ENCODE measurements at regions not wholly inside any gene's neighbourhood (a gene's known extent, or its start where the extent isn't known, plus 50 kb on each side); places are given as distances from the start of the nearest gene placed in this dataset.

DNA sequence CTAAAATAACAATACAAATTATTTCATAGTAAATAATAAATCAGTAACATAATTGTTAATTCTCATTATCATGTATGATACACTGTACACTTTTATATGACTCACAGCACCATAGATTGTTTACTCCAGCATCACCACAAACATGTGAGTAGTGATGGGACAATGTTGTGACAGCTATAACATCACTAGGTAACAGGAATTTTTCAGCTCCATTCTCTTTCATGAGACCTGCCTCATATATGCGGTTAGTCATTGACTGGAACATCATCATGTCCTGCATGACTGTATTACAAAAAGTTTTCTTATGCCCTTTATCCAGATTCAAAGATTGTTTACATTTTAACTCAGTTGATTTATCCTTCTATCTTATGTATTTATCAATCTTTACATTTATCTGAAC is 1530.0 kb downstream of the PCDH18 start:
- ATAC-seq (no peak), DNase-seq (no peak)
- no peaks in the 10 kb centered on the region for H3K4me1 ChIP-seq
- no peaks in the 10 kb centered on the region for H3K9me3 ChIP-seq
- no peak for TF ChIP-seq POLR2A (IDR thresholded peaks at IDR 0.05)
- TF ChIP-seq, protein P1, sequence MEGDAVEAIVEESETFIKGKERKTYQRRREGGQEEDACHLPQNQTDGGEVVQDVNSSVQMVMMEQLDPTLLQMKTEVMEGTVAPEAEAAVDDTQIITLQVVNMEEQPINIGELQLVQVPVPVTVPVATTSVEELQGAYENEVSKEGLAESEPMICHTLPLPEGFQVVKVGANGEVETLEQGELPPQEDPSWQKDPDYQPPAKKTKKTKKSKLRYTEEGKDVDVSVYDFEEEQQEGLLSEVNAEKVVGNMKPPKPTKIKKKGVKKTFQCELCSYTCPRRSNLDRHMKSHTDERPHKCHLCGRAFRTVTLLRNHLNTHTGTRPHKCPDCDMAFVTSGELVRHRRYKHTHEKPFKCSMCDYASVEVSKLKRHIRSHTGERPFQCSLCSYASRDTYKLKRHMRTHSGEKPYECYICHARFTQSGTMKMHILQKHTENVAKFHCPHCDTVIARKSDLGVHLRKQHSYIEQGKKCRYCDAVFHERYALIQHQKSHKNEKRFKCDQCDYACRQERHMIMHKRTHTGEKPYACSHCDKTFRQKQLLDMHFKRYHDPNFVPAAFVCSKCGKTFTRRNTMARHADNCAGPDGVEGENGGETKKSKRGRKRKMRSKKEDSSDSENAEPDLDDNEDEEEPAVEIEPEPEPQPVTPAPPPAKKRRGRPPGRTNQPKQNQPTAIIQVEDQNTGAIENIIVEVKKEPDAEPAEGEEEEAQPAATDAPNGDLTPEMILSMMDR (IDR thresholded peaks at IDR 0.05 in 4 of 5, conservative IDR thresholded peaks at IDR 0.05 in 1 of 5): no peak
- in situ Hi-C loops (cut with MboI; ENCODE audit: low sequenced_read_pairs in 4 of 4): no loop called here
- no peak overlapping the region for H3K27ac ChIP-seq
- H3K4me3 ChIP-seq: no peak overlapping the region
- H3K36me3 ChIP-seq: no peaks in the 10 kb centered on the region
- intact Hi-C loops (cut with DNase I; ENCODE audit: low total_unique reads): no loop called here
- no peaks in the 10 kb centered on the region for H3K27me3 ChIP-seq

DNA sequence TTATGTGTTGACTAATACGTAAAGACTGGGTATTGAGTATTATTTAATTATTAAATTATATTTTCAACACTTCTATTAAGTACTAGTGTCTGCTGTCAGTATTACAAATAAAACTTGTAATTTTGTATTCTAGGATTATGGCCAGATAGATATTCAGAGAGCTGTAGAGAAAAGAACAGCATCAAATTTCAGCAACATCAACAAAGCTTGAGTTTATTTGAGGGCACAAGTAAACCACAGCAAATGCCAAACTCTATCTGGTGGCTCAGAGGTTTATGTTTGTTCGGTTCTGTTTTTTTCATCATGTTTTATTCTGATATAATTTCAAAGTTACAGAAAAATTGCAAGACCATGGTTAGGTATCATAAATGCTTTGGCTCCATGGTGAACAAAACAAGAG is 1530.5 kb downstream of the PCDH18 start:
- Histone ChIP-seq H3K27me3 (no peaks in the 10 kb centered on the region), H3K36me3 (no peaks in the 10 kb centered on the region), H3K9me3 (no peaks in the 10 kb centered on the region), H3K4me3 (no peak overlapping the region), H3K4me1 (no peaks in the 10 kb centered on the region), H3K27ac (no peak overlapping the region)
- DNase-seq: no peak
- no peak for ATAC-seq
- in situ Hi-C loops (cut with MboI; ENCODE audit: low sequenced_read_pairs in 4 of 4): no loop called here
- TF ChIP-seq, protein P1 (IDR thresholded peaks at IDR 0.05 in 4 of 5, conservative IDR thresholded peaks at IDR 0.05 in 1 of 5): no peak
- no peak for TF ChIP-seq POLR2A (IDR thresholded peaks at IDR 0.05)
- intact Hi-C loops (cut with DNase I; ENCODE audit: low total_unique reads): no loop called here

DNA sequence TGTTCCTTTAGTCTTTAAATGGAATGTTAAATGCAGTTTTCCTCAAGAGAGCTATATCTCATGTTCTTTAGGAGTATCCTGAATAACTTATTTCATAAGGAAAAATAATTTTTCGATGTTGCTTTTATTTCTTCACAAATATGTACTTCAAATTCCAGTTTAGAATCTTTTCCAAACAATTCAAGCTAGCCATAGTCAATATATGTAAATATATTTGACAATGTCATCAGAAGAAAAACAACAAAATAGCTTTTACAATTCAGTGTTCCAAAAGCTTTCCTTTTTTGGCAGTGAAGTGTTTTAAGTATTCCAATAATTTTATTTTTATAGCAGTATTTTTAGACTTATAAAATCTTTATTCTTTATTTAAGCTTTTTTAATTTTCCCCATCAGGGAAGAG is 1532.0 kb downstream of the PCDH18 start:
- no peaks in the 10 kb centered on the region for H3K27me3 ChIP-seq
- no peak overlapping the region for H3K27ac ChIP-seq
- no peaks in the 10 kb centered on the region for H3K9me3 ChIP-seq
- no peaks in the 10 kb centered on the region for H3K36me3 ChIP-seq
- intact Hi-C loops (cut with DNase I; ENCODE audit: low total_unique reads): no loop called here
- H3K4me3 ChIP-seq: no peak overlapping the region
- TF ChIP-seq, protein P1 (IDR thresholded peaks at IDR 0.05 in 4 of 5, conservative IDR thresholded peaks at IDR 0.05 in 1 of 5): no peak
- no peak for TF ChIP-seq POLR2A (IDR thresholded peaks at IDR 0.05)
- in situ Hi-C loops (cut with MboI; ENCODE audit: low sequenced_read_pairs in 4 of 4): no loop called here
- DNase-seq (no peak), ATAC-seq (no peak)
- H3K4me1 ChIP-seq: no peaks in the 10 kb centered on the region

DNA sequence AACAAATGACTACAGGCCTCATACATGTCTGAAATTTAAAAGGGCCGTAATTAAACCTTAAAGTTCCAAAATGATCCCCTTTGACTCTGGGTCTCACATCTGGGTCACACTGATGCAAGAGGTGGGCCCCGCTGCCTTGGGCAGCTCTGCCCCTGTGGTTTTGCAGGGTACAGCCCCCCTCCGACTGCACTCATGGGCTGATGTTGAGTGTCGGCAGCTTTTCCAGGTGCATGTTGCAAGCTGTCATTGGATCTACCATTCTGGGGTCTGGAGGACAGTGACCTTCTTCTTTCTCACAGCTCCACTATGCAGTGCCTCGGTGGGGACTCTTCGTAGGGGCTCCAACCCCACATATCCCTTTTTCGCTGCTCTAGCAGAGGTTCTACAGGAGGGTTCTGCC is 1537.9 kb downstream of the PCDH18 start:
- DNase-seq (no peak), ATAC-seq (no peak)
- Histone ChIP-seq H3K4me3 (no peak overlapping the region), H3K36me3 (no peaks in the 10 kb centered on the region), H3K27me3 (no peaks in the 10 kb centered on the region), H3K27ac (no peak overlapping the region), H3K4me1 (no peaks in the 10 kb centered on the region), H3K9me3 (no peaks in the 10 kb centered on the region)
- TF ChIP-seq, protein P1 (IDR thresholded peaks at IDR 0.05 in 4 of 5, conservative IDR thresholded peaks at IDR 0.05 in 1 of 5): no peak
- TF ChIP-seq POLR2A (IDR thresholded peaks at IDR 0.05): no peak
- intact Hi-C loops (cut with DNase I; ENCODE audit: low total_unique reads): no loop called here
- in situ Hi-C loops (cut with MboI; ENCODE audit: low sequenced_read_pairs in 4 of 4): no loop called here

DNA sequence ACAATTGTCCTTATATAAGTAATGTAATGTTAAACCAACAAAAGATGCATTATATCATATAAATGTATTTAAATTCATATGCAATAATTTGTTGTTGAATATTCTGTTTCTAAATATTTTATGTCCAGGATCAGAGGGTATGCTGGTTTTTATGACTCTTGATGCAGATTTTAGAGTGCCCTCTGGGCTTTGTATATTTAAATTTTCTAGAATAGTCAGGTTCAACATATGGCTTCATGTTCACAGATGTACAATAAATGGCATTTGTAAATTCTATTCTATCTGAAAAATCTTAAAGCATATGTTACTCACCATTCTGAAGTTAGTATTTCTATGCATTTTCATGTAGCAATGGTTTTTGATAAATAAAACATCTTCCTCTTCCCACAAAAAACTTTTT is 1555.4 kb downstream of the PCDH18 start:
- no peaks in the 10 kb centered on the region for H3K27me3 ChIP-seq
- TF ChIP-seq, protein P1 (IDR thresholded peaks at IDR 0.05 in 4 of 5, conservative IDR thresholded peaks at IDR 0.05 in 1 of 5): no peak
- TF ChIP-seq POLR2A (IDR thresholded peaks at IDR 0.05): no peak
- no peaks in the 10 kb centered on the region for H3K9me3 ChIP-seq
- H3K36me3 ChIP-seq: no peaks in the 10 kb centered on the region
- DNase-seq: no peak
- in situ Hi-C loops (cut with MboI; ENCODE audit: low sequenced_read_pairs in 4 of 4): no loop called here
- no peak for ATAC-seq
- intact Hi-C loops (cut with DNase I; ENCODE audit: low total_unique reads): no loop called here
- H3K27ac ChIP-seq: no peak overlapping the region
- H3K4me1 ChIP-seq: no peaks in the 10 kb centered on the region
- no peak overlapping the region for H3K4me3 ChIP-seq
